Stomach (tissue), 8 donors: ENCODE measurements at regions not wholly inside any gene's neighbourhood (a gene's known extent, or its start where the extent isn't known, plus 50 kb on each side); places are given as distances from the start of the nearest gene placed in this dataset.
"Not testable (repeated sequence)": the region's sequence is repeated elsewhere in the genome, so short reads cannot be mapped to it uniquely, and the experiment has no call there.

Experiments
- DNase-seq, 2 donors: peaks; one replicate each; pipeline versions ENCODE4 v3.0.0 to v3.0.0-alpha.2; 2013 to 2019
- H3K27ac ChIP-seq, 5 donors: fragments of 200-600 bp in 4 of 5; sonication (generic) in 4 of 5; one replicate each; pipeline ENCODE4 v1.5.1; 2013 to 2019; ENCODE audit warnings: mild to moderate bottlenecking in 1 of 5, moderate library complexity in 1 of 5
- H3K27me3 ChIP-seq, 3 donors: fragments of 200-600 bp; sonication (generic); one replicate each; pipeline ENCODE4 v1.5.1; 2017 to 2019; ENCODE audit warnings: mixed run types in 1 of 3
- H3K36me3 ChIP-seq, 4 donors: fragments of 200-600 bp; sonication (generic); 1 replicate in 3 of 4; 2 replicates in 1 of 4; pipeline ENCODE4 v1.5.1; 2016 to 2019
- H3K4me1 ChIP-seq, 4 donors: fragments of 200-600 bp; sonication (generic); one replicate each; pipeline ENCODE4 v1.5.1; 2016 to 2019
- H3K4me3 ChIP-seq, 4 donors: fragments of 200-600 bp; sonication (generic) in 3 of 4; one replicate each; pipeline ENCODE4 v1.5.1; 2016 to 2019; ENCODE audit warnings: mild to moderate bottlenecking in 1 of 4
- H3K9me3 ChIP-seq, 4 donors: fragments of 200-600 bp; sonication (generic); one replicate each; pipeline ENCODE4 v1.5.1; 2016 to 2019
- CTCF ChIP-seq, 7 experiments: fragments of 450-650 bp in 4 of 7; fragments of 200-600 bp in 3 of 7; sonication (generic) in 3 of 7; IDR thresholded peaks; one replicate each; pipeline ENCODE4 v1.5.1; 2016 to 2019; ENCODE audit warnings: antibody characterized with exemption in 7 of 7, control low read depth in 2 of 7, mild to moderate bottlenecking in 1 of 7
- EP300 ChIP-seq: sonication (generic); formaldehyde crosslinking; IDR thresholded peaks from one replicate; pipeline ENCODE4 v1.6.1; 2017; ENCODE audit warnings: antibody characterized with exemption
- POLR2A ChIP-seq, 4 donors: fragments of 450-650 bp; IDR thresholded peaks; one replicate each; pipeline ENCODE4 v1.6.1; 2016; ENCODE audit warnings: antibody characterized with exemption in 4 of 4, control low read depth in 2 of 4, mild to moderate bottlenecking in 1 of 4, moderate library complexity in 1 of 4
- POLR2AphosphoS5 ChIP-seq, 3 donors: sonication (generic); formaldehyde crosslinking; IDR thresholded peaks; one replicate each; pipeline ENCODE4 v1.6.1; 2016; ENCODE audit warnings: antibody characterized with exemption in 3 of 3
- WGBS, 5 donors: extraction: QIAGEN DNeasy Blood & Tissue Kit in 3 of 5; methylation state at CpG; one replicate each; pipeline versions ENCODE4 v1.1.5 to v1.1.7; 2013 to 2018; 5-methylcytosine and 5-hydroxymethylcytosine counted together
- intact Hi-C: fragments of 100-400 bp; cut with DNase I; formaldehyde crosslinking; loops from one replicate; pipeline ENCODE4 v1.15.1; 2023; ENCODE audit warnings: low total_unique reads
- donor health status: healthy with polysubstance abuse.
- donor health status: Bipolar disorder and iron deficiency.
- donor health status: healthy.

GRCh38 chr1:228953207-228953606, 217.9 kb downstream of the RHOU start:
- intact Hi-C loops: no loop called here
- H3K4me3 ChIP-seq: no peak overlapping the region
- TF ChIP-seq POLR2A (IDR thresholded peaks at IDR 0.05) (no peak), CTCF (IDR thresholded peaks at IDR 0.05) (no peak)
- H3K27me3 ChIP-seq: no peaks in the 10 kb centered on the region
- H3K4me1 ChIP-seq: peaks cover 0 to 6% (median 3%) of the 10 kb centered on the region in 4 donors
- H3K36me3 ChIP-seq: no peaks in the 10 kb centered on the region
- DNase-seq: no peak
- 66 to 86% (median 79%) methylated on average over 4 of the region's 4 CpGs for WGBS, 5 donors
- H3K9me3 ChIP-seq: no peaks in the 10 kb centered on the region
- H3K27ac ChIP-seq: no peak overlapping the region

GRCh38 chr1:228953808-228954207, 218.5 kb downstream of the RHOU start:
- H3K4me3 ChIP-seq, DNase-seq, H3K9me3 ChIP-seq, H3K27me3 ChIP-seq, H3K27ac ChIP-seq, H3K4me1 ChIP-seq, H3K36me3 ChIP-seq, intact Hi-C loops: not testable (repeated sequence)
- 68 to 91% (median 85%) methylated on average over 10 to 11 of the region's 11 CpGs for WGBS, 5 donors

- Histone ChIP-seq H3K4me3 (no peak overlapping the region), H3K4me1 (peaks cover 0 to 6% (median 0%) of the 10 kb centered on the region in 4 donors), H3K36me3 (no peaks in the 10 kb centered on the region), H3K27ac (no peak overlapping the region), H3K27me3 (no peaks in the 10 kb centered on the region), H3K9me3 (no peaks in the 10 kb centered on the region)
- WGBS, 5 donors: 68 to 92% (median 85%) methylated on average over 1 of the region's 1 CpG
- intact Hi-C loops: no loop called here
- DNase-seq: no peak
- TF ChIP-seq POLR2AphosphoS5 (IDR thresholded peaks at IDR 0.05): peak in 2 of 3 donors; percentile 39 to 46
- no peak for TF ChIP-seq POLR2A (IDR thresholded peaks at IDR 0.05)
Measured at GRCh38 chr1:228955691-228956090, 220.4 kb downstream of the RHOU start.

- DNase-seq: no peak
- WGBS, 5 donors: 78 to 93% (median 88%) methylated on average over 5 of the region's 5 CpGs
- intact Hi-C loops: no loop called here
- H3K4me1 ChIP-seq: peaks cover 0 to 6% (median 0%) of the 10 kb centered on the region in 4 donors
- no peaks in the 10 kb centered on the region for H3K27me3 ChIP-seq
- TF ChIP-seq POLR2AphosphoS5 (IDR thresholded peaks at IDR 0.05): no peak
- no peak overlapping the region for H3K4me3 ChIP-seq
- no peak overlapping the region for H3K27ac ChIP-seq
- no peaks in the 10 kb centered on the region for H3K9me3 ChIP-seq
- H3K36me3 ChIP-seq: no peaks in the 10 kb centered on the region
Measured at GRCh38 chr1:228956864-228957263, 221.6 kb downstream of the RHOU start.

- Histone ChIP-seq H3K4me1 (peaks cover 0 to 6% (median 0%) of the 10 kb centered on the region in 4 donors), H3K4me3 (no peak overlapping the region), H3K9me3 (no peaks in the 10 kb centered on the region), H3K27me3 (no peaks in the 10 kb centered on the region), H3K36me3 (no peaks in the 10 kb centered on the region), H3K27ac (no peak overlapping the region)
- intact Hi-C loops: no loop called here
- TF ChIP-seq POLR2AphosphoS5 (IDR thresholded peaks at IDR 0.05): no peak
- no peak for TF ChIP-seq POLR2A (IDR thresholded peaks at IDR 0.05)
- TF ChIP-seq EP300: no peak
- TF ChIP-seq CTCF (IDR thresholded peaks at IDR 0.05): no peak
- no peak for DNase-seq
- WGBS, 5 donors: 78 to 92% (median 87%) methylated on average over 6 of the region's 6 CpGs
Measured at GRCh38 chr1:228957535-228957934, 222.3 kb downstream of the RHOU start.

- WGBS, 5 donors: 90 to 93% (median 92%) methylated on average over 4 of the region's 4 CpGs
- intact Hi-C loops: no loop called here
Measured at GRCh38 chr1:228958121-228958520, 222.8 kb downstream of the RHOU start.

More at GRCh38 chr1:228958121-228958520, 222.8 kb downstream of the RHOU start:
- Histone ChIP-seq H3K4me1 (peaks cover 0 to 7% (median 0%) of the 10 kb centered on the region in 4 donors), H3K4me3 (no peak overlapping the region), H3K36me3 (no peaks in the 10 kb centered on the region), H3K27me3 (no peaks in the 10 kb centered on the region), H3K27ac (no peak overlapping the region), H3K9me3 (no peaks in the 10 kb centered on the region)
- no peak for TF ChIP-seq EP300
- TF ChIP-seq CTCF (IDR thresholded peaks at IDR 0.05): no peak
- TF ChIP-seq POLR2AphosphoS5 (IDR thresholded peaks at IDR 0.05): no peak
- no peak for TF ChIP-seq POLR2A (IDR thresholded peaks at IDR 0.05)
- no peak for DNase-seq
